ENCODE measurements at regions not wholly inside any gene's neighbourhood (a gene's known extent, or its start where the extent isn't known, plus 50 kb on each side); places are given as distances from the start of the nearest gene placed in this dataset.
"Not testable (repeated sequence)": the region's sequence is repeated elsewhere in the genome, so short reads cannot be mapped to it uniquely, and the experiment has no call there.

DNA sequence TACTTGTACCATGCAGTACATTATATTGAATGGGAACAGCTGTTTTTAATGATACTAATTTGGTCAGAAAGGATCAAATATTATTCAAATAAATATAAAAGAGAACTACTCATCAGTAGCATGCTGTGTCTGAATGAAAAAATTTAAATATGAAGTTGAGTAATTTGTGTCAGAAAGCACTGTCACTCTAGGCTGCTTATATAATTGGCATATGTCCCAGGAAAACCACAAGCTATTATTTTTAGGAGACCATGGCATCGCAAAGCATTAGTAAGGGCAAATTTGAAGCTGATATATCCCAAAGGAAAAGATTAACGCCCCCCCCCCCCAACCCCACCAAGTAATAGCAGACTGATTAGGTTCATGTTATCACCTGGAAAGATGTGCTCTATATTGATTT lies 388.5 kb upstream of the SPANXN4 start:
- no peak overlapping the region for H3K4me3 Mint-ChIP-seq (ENCODE audit: low read depth, unreplicated experiment)
- BruUV-seq (replicated peaks): no TSS peak
- H3K4me1 Mint-ChIP-seq (ENCODE audit: low read depth, unreplicated experiment): no peaks in the 10 kb centered on the region
- H3K27ac Mint-ChIP-seq (ENCODE audit: unreplicated experiment): no peak overlapping the region
- no peak for DNase-seq
- intact Hi-C loops (cut with micrococcal nuclease; ENCODE audit: unreplicated experiment): no loop called here
- H3K9me3 Mint-ChIP-seq (ENCODE audit: low read depth, unreplicated experiment): peaks cover 8% of the 10 kb centered on the region
- TF ChIP-seq, protein P1, sequence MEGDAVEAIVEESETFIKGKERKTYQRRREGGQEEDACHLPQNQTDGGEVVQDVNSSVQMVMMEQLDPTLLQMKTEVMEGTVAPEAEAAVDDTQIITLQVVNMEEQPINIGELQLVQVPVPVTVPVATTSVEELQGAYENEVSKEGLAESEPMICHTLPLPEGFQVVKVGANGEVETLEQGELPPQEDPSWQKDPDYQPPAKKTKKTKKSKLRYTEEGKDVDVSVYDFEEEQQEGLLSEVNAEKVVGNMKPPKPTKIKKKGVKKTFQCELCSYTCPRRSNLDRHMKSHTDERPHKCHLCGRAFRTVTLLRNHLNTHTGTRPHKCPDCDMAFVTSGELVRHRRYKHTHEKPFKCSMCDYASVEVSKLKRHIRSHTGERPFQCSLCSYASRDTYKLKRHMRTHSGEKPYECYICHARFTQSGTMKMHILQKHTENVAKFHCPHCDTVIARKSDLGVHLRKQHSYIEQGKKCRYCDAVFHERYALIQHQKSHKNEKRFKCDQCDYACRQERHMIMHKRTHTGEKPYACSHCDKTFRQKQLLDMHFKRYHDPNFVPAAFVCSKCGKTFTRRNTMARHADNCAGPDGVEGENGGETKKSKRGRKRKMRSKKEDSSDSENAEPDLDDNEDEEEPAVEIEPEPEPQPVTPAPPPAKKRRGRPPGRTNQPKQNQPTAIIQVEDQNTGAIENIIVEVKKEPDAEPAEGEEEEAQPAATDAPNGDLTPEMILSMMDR (IDR thresholded peaks at IDR 0.05; ENCODE audit: unreplicated experiment): no peak
- H3K36me3 Mint-ChIP-seq (ENCODE audit: insufficient read depth, unreplicated experiment): no peaks in the 10 kb centered on the region
- CTCF ChIA-PET: no interaction called here
- no peaks in the 10 kb centered on the region for H3K27me3 Mint-ChIP-seq (ENCODE audit: unreplicated experiment)

DNA sequence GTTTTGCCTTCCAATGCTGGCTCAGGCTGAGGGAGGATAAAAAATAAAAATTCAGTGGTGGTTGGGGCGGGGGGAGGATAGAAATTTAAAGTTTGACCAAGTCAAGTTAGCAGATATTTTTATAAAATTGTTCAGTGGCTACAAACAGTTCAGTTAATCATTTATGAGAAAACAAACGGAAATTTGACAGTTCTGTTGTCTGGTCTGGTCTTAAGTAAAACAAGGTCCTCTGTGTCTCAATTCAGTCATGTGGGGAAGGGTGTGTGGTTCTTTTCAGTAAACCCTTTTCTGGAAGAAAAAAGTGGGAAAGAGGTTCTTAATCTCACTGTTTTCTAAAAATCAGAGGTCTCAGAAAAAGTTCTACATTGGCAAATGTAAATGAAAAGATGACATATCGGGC lies 409.1 kb upstream of the SPANXN4 start:
- Mint-ChIP-seq H3K27ac (ENCODE audit: unreplicated experiment) (no peak overlapping the region), H3K9me3 (ENCODE audit: low read depth, unreplicated experiment) (peaks cover 8% of the 10 kb centered on the region), H3K27me3 (ENCODE audit: unreplicated experiment) (no peaks in the 10 kb centered on the region), H3K4me3 (ENCODE audit: low read depth, unreplicated experiment) (no peak overlapping the region), H3K4me1 (ENCODE audit: low read depth, unreplicated experiment) (no peaks in the 10 kb centered on the region), H3K36me3 (ENCODE audit: insufficient read depth, unreplicated experiment) (no peaks in the 10 kb centered on the region)
- TF ChIP-seq, protein P1 (IDR thresholded peaks at IDR 0.05; ENCODE audit: unreplicated experiment): no peak
- no TSS peak for BruUV-seq (replicated peaks)
- intact Hi-C loops (cut with micrococcal nuclease; ENCODE audit: unreplicated experiment): no loop called here
- DNase-seq: no peak
- CTCF ChIA-PET: no interaction called here

DNA sequence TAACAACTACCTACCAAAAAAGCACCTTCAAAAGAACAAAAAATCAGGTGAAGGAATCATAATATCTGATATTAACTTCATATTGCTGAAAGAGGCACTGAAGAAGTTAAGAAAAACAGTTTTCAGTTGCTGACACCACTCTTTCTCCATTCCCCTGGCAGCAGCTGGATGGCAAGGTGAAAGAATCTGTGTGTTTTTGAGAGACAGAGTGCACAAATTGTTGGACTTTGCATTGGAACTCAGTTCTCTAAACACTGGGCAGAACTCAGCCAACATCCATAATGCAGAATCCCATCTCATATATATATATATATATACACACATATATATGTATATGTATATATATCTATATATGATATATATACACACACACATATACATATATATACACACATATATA lies 408.3 kb upstream of the MAGEC2 start:
- Mint-ChIP-seq H3K4me3 (ENCODE audit: low read depth, unreplicated experiment) (no peak overlapping the region), H3K4me1 (ENCODE audit: low read depth, unreplicated experiment) (no peaks in the 10 kb centered on the region), H3K27me3 (ENCODE audit: unreplicated experiment) (no peaks in the 10 kb centered on the region), H3K36me3 (ENCODE audit: insufficient read depth, unreplicated experiment) (no peaks in the 10 kb centered on the region), H3K9me3 (ENCODE audit: low read depth, unreplicated experiment) (peaks cover 4% of the 10 kb centered on the region), H3K27ac (ENCODE audit: unreplicated experiment) (no peak overlapping the region)
- TF ChIP-seq, protein P1 (IDR thresholded peaks at IDR 0.05; ENCODE audit: unreplicated experiment): no peak
- CTCF ChIA-PET: no interaction called here
- DNase-seq: no peak
- no TSS peak for BruUV-seq (replicated peaks)
- intact Hi-C loops (cut with micrococcal nuclease; ENCODE audit: unreplicated experiment): no loop called here

DNA sequence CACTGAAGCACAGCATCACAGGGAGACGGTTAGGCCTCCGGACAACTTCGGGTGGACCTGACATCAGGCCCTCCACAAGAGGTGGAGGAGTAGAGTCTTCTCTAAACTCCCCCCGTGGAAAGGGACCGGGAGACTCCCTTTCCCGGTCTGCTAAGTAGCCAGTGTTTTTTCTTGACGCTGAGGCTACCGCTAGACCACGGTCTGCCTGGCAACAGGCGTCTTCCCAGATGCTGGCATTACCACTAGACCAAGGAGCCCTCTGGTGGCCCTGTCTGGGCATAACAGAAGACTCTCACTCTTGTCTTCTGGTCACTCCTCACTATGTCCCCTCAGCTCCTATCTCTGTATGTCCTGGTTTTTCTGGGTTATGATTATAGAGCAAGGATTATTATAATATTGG lies 401.5 kb upstream of the MAGEC2 start:
- CTCF ChIA-PET; H3K27ac Mint-ChIP-seq (ENCODE audit: unreplicated experiment); H3K4me3 Mint-ChIP-seq (ENCODE audit: low read depth, unreplicated experiment); DNase-seq; H3K9me3 Mint-ChIP-seq (ENCODE audit: low read depth, unreplicated experiment); H3K36me3 Mint-ChIP-seq (ENCODE audit: insufficient read depth, unreplicated experiment); H3K27me3 Mint-ChIP-seq (ENCODE audit: unreplicated experiment); H3K4me1 Mint-ChIP-seq (ENCODE audit: low read depth, unreplicated experiment); BruUV-seq (replicated peaks); intact Hi-C loops (cut with micrococcal nuclease; ENCODE audit: unreplicated experiment): not testable (repeated sequence)

DNA sequence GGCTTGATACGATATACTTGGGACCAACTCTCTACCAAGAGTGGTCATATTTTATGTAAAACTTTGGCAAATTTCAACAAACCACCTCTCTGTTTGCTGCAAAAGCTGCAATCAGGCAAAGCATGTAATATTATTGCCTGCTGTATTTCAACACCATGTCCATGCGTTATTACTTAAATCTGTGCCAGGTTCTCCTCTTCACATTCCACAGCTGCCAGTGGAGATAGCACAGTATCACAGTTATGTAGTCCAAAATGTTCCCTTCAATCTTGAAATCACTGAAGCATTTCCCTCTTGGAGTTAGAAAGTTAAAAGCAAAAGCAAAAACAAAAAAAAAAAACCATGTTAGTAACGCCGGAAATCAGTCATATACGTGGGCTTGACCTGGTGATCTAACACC lies 396.7 kb upstream of the MAGEC2 start:
- Mint-ChIP-seq H3K4me3 (ENCODE audit: low read depth, unreplicated experiment) (no peak overlapping the region), H3K4me1 (ENCODE audit: low read depth, unreplicated experiment) (no peaks in the 10 kb centered on the region), H3K9me3 (ENCODE audit: low read depth, unreplicated experiment) (peaks cover 11% of the 10 kb centered on the region), H3K36me3 (ENCODE audit: insufficient read depth, unreplicated experiment) (no peaks in the 10 kb centered on the region), H3K27me3 (ENCODE audit: unreplicated experiment) (no peaks in the 10 kb centered on the region), H3K27ac (ENCODE audit: unreplicated experiment) (no peak overlapping the region)
- BruUV-seq (replicated peaks): no TSS peak
- intact Hi-C loops (cut with micrococcal nuclease; ENCODE audit: unreplicated experiment): no loop called here
- DNase-seq: no peak
- CTCF ChIA-PET: no interaction called here
- TF ChIP-seq, protein P1 (IDR thresholded peaks at IDR 0.05; ENCODE audit: unreplicated experiment): no peak

Data from Calu3 (cell line).